AG04449 (cell line): ENCODE measurements at regions not wholly inside any gene's neighbourhood (a gene's known extent, or its start where the extent isn't known, plus 50 kb on each side); places are given as distances from the start of the nearest gene placed in this dataset.

Experiments
- CTCF ChIA-PET: fragments of 350-600 bp; formaldehyde crosslinking; extraction: SDS; loops from one replicate; lab custom pipeline; 2021; ENCODE audit warnings: antibody characterized with exemption; lab: Yijun Ruan, JAX
- POLR2A ChIA-PET: fragments of 400-600, 350-600 bp; formaldehyde crosslinking; extraction: SDS; loops from one replicate; lab custom pipeline; 2020; ENCODE audit warnings: antibody characterized with exemption, inconsistent platforms; lab: Yijun Ruan, JAX
- DNase-seq: peaks from one replicate; pipeline ENCODE4 v3.0.0-alpha.2; 2010; ENCODE audit warnings: low read depth, low spot score
- H3K4me3 ChIP-seq: 2 replicates; pipeline ENCODE4 v1.5.1; 2011; ENCODE audit warnings: low read depth, mild to moderate bottlenecking, control low read depth, low read length
- CTCF ChIP-seq: IDR thresholded peaks from one replicate; pipeline ENCODE4 v1.5.1; 2011; ENCODE audit warnings: mild to moderate bottlenecking, moderate library complexity, low read length, control low read depth, inconsistent platforms; ENCODE audit not compliant: insufficient read depth; ENCODE audit errors: missing control alignments

- POLR2A ChIA-PET: no interaction called here
- CTCF ChIA-PET: no interaction called here
- no peak for DNase-seq
- H3K4me3 ChIP-seq: no peak overlapping the region
- TF ChIP-seq CTCF: no peak
Measured at GRCh38 chr2:122261911-122262310, 506.5 kb downstream of the TSN start.

GRCh38 chr2:122263746-122264145, 508.3 kb downstream of the TSN start:
- CTCF ChIA-PET: no interaction called here
- no peak for TF ChIP-seq CTCF
- no peak for DNase-seq
- POLR2A ChIA-PET: no interaction called here
- no peak overlapping the region for H3K4me3 ChIP-seq

- ChIA-PET CTCF (no interaction called here), POLR2A (no interaction called here)
- TF ChIP-seq CTCF: no peak
- no peak for DNase-seq
- H3K4me3 ChIP-seq: no peak overlapping the region
Measured at GRCh38 chr2:122266636-122267035, 511.2 kb downstream of the TSN start.

- DNase-seq: no peak
- no peak for TF ChIP-seq CTCF
- CTCF ChIA-PET: no interaction called here
- no peak overlapping the region for H3K4me3 ChIP-seq
- POLR2A ChIA-PET: no interaction called here
Measured at GRCh38 chr2:122267947-122268346, 512.5 kb downstream of the TSN start.

GRCh38 chr2:122273785-122274419, 518.5 kb downstream of the TSN start:
- ChIA-PET CTCF (no interaction called here), POLR2A (no interaction called here)

GRCh38 chr2:122277956-122278355, 522.5 kb downstream of the TSN start:
- no peak for DNase-seq
- no peak overlapping the region for H3K4me3 ChIP-seq
- ChIA-PET POLR2A (no interaction called here), CTCF (no interaction called here)
- no peak for TF ChIP-seq CTCF

More at GRCh38 chr2:122273785-122274419, 518.5 kb downstream of the TSN start:
- H3K4me3 ChIP-seq: no peak overlapping the region
- no peak for DNase-seq
- no peak for TF ChIP-seq CTCF
